HG03457 (cell line): ENCODE measurements at regions not wholly inside any gene's neighbourhood (a gene's known extent, or its start where the extent isn't known, plus 50 kb on each side); places are given as distances from the start of the nearest gene placed in this dataset.

ENCODE experiments used
- ATAC-seq: cut with Tn5 transposase; IDR thresholded peaks from one replicate; pipeline ENCODE4 v1.9.1; 2021; ENCODE audit warnings: moderate number of reproducible peaks; ENCODE audit not compliant: unreplicated experiment

DNA sequence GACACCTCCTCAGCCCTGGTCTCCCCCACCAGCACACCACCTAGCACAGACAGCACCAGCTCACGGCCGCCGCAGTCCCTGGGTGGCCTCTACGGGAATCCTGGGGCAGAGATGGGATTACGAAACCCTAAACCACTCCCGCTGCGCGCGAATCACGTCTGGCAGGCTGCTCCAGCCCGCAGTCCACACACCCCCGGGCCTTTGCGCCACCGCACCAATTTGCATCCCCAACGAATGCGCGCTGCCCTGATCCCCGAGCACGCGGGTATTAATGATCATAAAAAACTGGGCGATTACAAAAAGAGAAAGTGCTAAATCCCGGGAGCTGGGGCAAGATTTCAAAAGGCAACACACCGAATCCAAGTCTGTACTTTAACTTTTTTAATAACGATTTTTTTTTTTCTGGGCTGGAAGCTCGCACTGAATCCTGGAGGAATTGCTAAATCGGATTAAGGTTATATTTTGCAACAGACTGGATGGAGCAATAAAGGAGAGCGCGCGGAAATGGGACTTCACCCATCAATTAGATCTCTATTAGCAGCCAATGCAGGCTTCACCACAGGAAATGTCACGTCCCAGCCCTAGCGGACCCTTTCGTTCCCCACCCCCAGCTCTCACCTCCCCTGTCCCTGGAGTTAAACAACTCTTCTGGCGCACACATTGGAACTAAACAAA, 69.8 kb upstream of the TMEM33 start:
- ATAC-seq: no peak

DNA sequence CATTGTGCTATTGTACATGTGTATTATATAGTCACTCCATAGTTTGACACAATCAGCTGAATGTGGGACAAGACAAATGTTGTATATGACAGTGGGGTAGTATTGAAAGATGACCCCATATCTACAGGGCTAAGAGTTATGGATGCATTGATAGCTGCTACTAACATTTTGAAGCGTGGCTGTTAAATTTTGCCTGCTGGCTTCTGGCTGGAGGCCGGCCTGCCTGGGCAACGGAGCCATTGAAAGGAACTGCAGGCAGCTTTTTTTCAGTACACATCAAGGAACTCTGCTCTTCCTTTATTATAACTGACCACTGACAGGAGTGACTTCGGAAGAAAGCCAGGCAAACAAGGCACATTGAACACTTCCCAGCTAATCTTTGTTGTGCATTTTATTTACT, 76.1 kb upstream of the TMEM33 start:
- no peak for ATAC-seq

DNA sequence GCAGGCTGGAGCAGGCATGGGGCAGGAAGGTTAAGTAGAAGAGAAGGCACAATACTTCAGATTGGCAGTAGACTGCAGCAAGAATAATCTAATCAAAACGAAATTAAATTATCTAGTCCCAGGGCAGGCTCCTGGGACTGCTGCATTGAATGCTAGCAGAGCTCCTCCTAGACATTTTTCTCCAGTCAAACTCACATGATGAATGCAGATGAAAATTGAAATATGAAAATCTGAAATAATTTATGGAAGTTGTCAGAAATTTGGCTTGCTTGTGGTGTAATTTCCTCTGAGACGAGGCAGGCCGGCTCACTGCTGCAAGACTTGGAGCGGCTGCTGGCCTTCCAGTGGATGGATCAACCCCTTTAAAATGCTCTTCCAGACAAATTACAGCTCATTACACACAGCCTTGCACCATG, 78.0 kb upstream of the TMEM33 start:
- no peak for ATAC-seq

DNA sequence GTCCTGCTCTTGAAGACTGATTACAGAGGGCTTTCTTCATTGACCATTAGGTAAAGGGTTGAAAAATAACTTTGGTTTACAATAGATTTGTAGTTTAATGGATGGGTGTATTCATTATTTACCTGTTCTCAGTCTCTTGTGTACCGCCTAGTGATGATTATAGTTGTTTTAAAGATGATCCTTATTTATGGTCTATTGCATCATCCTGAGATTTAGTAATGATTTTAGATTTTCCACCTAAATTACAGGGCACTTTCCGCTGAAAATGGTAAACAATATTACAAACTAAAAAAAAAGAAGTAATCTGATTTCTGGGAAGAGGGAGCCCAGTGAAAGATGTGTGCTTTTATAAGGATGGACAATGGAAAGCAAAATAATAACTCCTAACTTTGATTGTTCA, 78.4 kb upstream of the TMEM33 start:
- no peak for ATAC-seq

DNA sequence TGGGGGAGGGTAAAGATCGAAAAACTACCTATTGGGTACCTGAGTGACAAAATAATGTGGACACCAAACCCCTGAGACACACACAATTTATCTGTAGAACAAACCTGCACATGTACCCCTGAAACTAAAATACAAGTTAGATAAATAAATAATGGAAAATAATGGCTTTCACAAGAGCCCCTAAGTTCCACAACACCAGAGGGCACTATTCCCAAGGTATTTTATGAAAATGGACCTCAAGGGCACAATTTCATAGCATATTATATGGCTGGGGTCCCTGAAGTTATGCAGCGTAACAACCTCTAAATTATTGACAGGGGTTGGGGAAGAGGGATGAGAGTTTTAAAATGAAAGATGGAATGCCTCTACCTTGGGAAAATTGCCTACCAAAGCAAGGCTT, 81.3 kb upstream of the TMEM33 start:
- ATAC-seq: no peak

DNA sequence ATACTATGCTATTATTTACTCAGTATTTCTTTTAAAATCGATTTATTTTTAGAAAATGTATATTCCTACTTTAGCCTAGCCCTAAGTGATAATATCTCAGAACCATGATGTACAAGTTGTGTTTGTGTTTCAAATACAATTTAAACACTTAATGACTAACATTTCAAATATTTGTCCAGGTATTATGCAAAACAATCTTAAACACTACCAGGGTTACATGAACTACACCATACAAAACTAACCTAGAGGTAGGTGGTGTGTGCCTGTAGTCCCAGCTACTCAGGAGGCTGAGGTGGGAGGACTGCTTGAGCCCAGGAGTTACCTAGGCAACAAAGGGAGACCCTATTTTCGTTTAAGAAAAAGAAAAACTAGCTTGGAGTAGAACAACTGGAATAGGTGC, 83.0 kb upstream of the TMEM33 start:
- ATAC-seq: no peak

DNA sequence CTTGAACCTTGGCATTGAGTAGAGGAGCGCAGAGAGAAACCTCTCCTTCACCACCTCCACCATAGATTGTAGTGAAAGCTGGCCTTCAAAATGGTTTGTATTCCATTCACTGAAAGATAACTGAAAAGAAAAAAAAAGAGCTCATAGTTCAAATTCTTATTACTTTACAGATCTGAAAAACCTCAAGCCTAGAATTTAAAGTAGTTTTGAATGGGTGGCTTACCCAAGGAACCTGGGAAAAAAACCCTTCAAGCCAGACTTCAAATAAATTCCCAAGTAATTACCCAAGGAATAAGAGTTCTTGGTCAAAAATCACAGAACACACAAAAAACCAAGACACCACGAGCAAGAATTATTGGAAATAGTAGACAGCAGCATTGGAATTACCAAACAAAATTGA, 83.6 kb upstream of the TMEM33 start:
- ATAC-seq: no peak

DNA sequence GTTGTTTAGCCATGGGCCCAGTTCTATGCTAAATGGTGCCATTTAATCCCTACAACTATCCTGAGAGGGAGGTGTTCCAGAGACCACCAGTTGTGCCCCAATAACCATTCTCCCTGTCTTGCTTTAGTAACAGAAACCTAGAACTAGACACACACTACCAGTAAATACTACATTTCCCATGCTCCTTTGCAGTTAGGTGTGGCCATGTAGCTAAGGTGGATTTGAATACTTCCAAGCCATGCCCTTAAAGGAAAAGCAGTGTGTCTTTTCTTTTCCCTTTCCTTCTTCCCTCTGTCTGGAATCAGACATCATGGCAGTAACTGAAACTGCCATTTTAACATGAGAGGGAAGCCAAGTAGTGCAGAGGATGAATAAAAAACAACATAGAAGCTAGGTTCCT, 90.9 kb upstream of the TMEM33 start:
- no peak for ATAC-seq

DNA sequence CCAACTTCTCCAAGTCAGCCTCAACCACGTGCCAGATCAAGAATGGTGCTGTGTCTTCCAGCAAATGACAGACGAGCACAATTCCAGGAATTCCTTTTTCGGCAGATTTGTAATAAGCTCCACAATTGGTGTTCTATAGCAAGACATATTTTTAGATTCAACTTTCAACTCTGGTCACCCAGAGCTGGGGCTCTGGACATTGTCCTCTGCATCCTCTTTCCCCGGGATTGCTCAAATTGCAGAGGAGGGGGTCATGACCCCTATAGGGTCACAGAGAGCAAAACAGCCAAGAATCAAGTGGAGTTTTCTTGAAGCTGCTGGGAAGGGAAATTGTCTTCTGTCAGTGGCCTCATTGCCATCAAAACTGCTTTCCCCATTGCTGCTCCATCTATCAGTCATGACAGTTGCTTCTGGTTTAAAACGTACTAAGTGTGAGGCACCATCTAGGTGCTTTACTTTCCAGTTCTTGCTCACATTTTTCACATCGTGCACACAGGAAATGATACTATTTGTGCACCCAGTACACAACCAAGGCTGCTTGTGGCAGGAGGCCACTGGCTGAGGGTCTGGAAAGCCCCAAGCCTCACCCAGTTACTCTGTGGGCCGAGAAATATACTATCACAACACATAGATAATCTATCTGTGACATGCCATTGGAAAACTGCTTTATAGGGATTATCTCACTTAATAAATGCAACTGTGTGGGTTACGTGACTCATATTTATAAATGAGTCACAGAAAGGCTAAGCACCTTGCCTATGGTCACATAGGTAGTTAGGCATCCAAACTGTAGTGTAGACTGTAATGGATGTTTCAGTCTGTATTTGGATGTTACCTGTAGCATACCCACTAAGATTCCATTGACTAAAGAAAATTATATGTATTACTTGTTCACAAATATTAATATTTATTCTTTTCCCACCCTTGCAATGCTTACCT, 91.7 kb upstream of the PHOX2B start:
- ATAC-seq: peak; percentile 67

DNA sequence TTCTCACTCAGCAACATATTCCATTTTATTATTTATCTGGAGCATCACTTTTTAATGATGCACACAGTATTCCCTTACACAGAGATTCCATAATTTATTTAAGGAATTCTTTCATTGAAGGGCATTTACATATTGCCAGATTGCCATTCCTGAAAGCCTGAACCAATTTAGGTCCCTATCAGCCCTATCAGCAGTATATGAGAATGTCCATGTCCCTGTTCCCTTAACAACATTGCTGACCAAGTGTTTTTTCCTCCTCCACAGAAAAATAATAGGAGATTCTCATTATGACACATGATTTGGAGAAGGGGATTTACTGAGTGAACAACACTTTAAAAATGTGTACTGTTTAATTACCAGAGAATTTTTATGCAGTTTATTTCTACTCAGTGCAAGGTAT, 90.1 kb upstream of the PHOX2B start:
- no peak for ATAC-seq

DNA sequence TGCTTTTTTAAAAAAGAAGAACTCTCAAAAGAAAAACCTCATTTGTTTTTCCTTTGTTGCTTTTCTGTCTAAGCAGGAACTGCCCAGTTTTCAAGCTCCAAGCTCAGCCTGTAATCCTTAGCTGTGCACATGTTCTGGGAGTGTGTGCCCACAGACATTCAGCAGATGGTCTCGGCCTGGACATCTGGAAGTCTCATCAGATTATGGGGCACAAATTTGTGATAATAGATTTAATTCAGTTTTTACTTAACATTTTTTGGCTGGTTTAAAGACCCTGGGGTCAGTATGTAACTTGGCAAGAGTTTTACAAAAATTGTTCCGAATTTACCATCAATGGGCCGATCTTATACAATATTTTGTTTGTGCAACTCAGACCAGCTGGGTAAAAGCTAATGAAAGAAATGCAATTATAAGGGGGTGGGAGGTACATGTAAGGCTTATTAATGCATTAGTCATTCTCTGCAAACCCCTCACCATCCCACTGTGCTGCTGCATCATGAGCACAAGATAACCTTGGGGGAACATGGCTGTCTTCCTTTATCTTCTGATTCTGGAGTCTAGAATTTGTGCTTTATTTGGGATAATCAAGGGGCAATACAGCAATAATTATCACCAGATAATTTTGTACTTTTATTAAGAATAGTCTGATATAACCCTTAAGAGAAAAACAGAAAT, 86.9 kb upstream of the PHOX2B start:
- no peak for ATAC-seq

DNA sequence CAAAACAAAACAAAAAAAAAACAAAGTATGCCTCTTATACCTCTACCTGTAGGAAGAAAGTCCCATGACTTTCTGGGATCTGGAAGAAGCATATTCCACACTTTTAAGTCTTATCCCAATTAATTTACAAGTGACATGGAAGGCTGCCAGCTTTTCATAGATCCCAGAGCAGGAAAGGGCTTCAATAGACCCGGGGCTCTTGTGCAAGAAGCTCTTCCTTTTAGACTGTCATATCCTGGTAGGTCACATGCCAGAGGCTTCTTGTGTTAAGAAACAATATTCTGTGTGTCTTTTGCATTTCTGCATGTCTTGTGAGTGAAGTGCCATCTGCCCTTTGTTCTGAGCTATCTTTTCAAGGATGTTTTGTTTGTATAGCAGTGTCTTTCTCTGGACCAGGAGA, 84.4 kb upstream of the PHOX2B start:
- ATAC-seq: no peak

DNA sequence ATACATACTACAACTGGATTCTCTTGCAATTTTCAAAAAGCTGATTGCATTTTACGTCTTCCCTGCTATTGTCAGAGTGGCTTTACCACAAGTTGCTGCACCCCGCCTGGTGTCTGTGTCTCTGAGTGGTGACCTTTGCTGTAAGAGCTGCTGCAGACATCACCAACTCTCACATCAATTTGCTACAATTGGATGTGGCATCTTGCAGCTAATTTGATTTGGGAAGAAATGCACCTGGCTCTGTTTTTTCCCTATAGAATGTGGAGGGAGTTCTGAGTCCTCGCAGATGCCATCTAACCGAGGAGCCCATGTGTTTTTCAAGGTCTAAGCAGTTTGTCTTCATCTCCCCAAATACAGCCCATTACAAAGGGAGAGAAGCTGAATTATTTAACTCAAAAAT, 73.8 kb upstream of the PHOX2B start:
- no peak for ATAC-seq

DNA sequence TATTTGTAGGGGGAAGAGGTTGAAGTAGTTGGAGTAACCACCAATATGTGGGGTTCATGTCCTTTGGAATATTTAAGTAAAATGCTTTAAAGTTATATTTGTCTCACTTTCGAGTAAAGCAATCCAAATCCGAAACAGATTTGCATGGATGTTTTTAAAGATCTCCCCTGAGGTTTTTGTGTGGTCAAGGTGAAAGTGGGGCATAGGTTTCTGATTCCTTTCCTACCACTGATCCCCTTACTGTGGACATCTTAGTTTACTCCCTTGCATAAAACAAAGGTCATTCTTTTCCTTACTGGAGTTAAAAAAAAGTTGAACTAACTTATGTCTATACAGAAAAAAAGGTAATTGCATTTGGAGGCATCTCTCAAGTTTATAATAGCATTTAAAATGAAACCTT, 71.9 kb upstream of the PHOX2B start:
- no peak for ATAC-seq

DNA sequence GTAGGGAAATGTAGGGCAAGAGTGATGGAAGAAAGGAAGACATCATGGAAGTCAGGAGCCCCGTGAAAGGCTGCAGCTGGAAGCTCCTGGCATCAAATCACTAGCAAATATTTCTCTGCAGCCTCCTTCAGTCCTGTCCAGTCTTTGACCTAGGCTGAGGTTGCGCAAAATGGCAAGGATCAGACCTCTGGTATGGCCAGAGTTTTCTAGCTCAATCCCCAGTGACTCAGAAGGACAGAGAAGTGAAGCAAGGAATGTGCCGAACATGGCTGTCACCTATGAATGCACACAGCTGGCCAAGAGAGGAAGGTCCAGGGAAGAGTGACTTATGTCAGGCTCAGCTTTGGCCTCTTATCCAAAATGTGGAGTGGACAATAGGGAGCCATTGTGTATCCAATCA, 71.1 kb upstream of the PHOX2B start:
- ATAC-seq: no peak

DNA sequence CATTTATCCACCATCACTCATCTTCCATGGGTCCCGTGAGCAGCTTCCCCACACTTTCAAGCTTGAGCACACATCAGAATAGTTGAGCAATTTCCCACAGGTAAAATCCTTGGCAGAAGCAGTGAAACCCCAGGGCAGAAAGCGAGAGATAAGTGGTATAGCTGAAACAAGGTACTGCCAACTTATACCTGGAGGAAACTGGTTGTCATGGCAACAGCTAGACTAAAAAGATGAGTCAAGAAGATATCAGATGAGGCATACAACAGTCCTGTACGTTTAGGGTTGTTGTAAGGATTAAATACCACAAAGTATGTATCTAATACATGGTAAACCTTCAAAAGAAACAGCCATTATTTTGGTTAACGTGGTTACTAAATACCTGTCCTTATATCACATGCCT, 66.9 kb upstream of the PHOX2B start:
- no peak for ATAC-seq

DNA sequence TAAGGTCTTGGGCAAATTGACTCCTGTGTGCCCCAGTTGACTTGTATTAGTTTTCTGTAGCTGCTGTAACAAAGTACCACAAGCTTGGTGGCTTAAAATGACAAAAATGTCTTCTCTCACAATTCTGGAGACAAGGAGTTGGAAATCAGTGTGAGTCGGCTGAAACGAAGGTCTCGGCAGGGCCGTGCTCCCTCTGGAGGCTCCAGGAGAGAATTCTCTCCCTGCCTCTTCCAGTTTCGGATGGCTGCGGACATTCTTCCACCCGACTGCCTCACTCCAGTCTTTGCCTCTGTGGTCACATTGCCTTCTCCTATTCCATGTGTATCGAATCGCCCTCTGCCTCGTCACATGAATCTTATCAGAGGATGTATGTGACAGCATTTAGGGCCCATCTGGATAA, 66.0 kb upstream of the PHOX2B start:
- no peak for ATAC-seq

DNA sequence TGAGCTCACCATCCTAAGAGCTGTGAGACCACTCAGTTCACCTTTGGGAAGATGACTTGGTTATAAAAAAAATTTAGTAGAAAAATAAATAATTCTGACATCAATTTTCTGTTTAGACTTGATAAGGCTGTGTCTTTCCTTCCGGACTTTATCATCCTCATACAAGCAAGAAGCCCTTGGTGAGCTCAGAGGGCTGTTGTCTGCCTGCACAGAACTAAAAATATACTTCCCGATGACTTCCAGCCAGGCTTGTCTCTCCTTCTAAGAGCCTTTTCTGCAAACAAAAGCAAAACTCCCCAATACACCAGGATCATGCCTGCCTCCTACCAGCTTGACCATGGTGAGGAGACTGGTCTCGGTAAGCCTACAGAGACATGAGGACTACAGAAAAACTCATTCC, 58.3 kb upstream of the PHOX2B start:
- ATAC-seq: no peak

DNA sequence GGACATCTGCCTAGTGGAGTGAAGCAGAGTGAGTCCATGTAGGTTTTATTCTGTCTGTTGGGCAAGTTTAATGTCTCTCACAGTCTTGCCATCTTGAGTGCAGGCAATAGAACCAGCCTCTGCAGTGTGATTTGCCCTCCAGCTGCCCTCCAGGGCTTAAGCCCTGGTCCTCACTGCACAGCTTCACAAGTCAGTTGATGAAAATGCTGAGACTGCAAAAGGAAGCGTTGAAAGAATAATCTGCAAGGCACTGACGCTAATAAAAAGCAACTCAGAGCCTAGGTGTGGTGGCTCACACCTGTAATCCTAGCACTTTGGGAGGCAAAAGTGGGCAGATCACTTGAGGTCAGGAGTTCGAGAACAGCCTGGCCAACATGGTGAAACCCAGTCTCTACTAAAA, 54.1 kb upstream of the PHOX2B start:
- no peak for ATAC-seq

DNA sequence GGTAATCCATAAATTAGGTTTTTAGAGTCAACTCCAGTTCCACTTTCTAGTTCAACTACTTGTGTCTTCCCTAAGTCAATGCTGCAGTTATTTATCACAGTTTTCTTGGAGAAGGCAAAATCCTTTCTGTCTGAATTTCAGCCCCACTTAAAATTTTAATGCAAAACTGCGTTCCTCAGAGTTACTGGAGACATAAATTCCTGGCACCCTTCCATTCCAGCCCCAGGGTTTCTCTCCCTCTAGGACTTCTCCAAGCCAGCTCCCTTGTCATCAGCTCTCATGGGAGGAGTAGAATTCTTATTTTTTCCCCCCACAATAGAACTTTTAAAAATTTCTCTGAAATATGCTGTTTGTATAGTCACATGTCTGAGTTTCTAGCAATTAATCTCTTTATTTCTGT, 50.6 kb upstream of the PHOX2B start:
- ATAC-seq: no peak
